GM21786 (cell line): ENCODE measurements at regions not wholly inside any gene's neighbourhood (a gene's known extent, or its start where the extent isn't known, plus 50 kb on each side); places are given as distances from the start of the nearest gene placed in this dataset.
"Not testable (repeated sequence)": the region's sequence is repeated elsewhere in the genome, so short reads cannot be mapped to it uniquely, and the experiment has no call there.

Experiments used
- ATAC-seq: cut with Tn5 transposase; IDR thresholded peaks from one replicate; pipeline ENCODE4 v1.9.1; 2021; ENCODE audit not compliant: unreplicated experiment

DNA sequence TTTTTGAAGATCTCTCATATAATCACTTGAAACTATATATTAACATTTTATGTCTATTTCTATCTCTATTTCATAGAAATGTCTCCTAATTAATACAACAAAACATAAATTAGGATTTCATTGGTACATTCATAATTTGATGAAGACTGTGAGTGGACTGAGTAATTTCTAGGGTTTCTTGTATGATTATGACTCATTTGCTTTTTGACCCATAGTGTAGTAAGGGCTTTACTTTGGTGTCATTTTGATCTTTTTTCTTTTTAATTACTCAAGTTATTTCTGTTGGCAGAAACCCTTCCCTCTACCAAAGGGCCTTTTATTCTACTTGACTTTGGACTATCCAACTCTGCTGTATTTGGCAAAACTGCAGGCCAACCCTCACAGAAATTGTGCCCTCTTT, 207.9 kb upstream of the MAGEB16 start:
- no peak for ATAC-seq

DNA sequence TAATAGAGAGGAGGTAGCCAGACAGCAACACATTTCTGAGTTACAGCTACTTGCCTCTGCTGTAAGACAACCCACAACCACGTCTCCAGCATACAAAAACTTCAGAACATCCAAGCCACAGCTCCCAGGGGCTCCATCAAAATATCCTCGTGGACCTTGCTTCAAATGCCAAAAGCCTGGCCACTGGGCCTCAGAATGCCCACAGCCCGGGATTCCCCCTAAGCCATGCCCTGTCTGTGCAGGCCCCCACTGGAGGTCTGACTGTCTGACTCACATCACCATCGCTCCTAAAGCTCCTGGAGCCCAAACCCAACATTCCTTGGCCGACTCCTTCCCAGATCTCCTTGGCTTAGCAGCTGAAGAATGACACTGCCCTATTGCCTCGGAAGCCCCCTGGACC, 186.6 kb upstream of the MAGEB16 start:
- ATAC-seq, result not testable (repeated sequence)

DNA sequence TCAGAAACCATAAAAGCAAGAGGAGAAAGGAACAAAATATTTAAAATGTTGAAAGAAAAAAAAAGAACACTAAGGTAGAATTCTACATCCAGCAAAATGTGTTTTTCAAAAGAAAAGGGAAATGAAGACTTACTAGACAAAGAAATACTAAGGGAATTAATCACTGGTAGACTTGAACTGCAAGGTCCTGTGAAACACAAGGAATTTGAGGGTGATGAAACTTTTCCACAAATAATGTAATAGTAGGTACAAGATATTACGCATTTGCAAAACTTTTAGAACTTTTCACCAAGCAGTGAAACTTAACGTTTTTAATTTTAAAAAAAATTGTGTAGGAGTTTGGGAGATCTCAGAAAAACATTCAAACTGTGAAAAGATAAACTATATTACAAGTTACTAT, 180.3 kb upstream of the MAGEB16 start:
- ATAC-seq, result no peak

GRCh38 chrX:35622040-35622439, 176.1 kb upstream of the MAGEB16 start:
- no peak for ATAC-seq

- no peak for ATAC-seq
Observed at GRCh38 chrX:35622601-35623000, 175.5 kb upstream of the MAGEB16 start.

- ATAC-seq, result no peak
Observed at GRCh38 chrX:35625714-35626113, 172.4 kb upstream of the MAGEB16 start.

- no peak for ATAC-seq
Observed at GRCh38 chrX:35626124-35626523, 172.0 kb upstream of the MAGEB16 start.

DNA sequence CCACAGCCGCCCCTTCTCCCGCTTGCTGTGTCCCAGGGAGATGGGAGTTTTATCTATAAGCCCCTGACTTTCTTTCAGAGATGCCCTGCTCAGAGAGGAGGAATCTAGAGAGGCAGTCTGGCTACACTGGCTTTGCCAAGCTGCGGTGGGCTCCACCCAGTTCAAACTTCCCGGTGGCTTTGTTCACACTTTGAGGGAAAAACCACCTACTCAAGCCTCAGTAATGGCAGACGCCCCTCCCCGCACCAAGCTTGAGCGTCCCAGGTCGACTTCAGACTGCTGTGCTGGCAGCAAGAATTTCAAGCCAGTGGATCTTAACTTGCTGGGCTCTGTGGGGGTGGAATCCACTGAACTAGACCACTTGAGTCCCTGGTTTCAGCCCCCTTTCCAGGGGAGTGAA, 162.2 kb upstream of the MAGEB16 start:
- ATAC-seq, result not testable (repeated sequence)

- ATAC-seq, result no peak
Observed at GRCh38 chrX:35664833-35665232, 133.3 kb upstream of the MAGEB16 start.

GRCh38 chrX:35665311-35665710, 132.8 kb upstream of the MAGEB16 start:
- ATAC-seq, result no peak

DNA sequence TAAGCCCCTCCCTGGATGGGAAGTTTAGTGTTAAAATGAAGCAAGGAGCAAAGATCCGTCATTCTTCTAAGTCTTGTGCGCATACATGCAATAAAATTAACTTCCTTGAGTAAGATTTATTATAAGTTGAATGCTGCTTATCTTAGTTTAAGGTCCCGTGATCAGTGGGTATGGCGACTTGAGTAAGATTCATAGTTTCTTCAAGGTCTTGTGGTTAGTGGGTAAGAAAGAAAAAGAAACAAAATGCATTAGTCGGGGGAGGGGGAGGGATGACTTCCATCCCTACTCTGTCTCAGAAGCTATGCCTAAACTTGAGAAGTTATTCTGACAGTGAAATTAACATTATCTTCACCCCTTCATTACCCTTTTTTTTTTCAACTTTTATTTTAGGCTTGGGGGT, 127.3 kb upstream of the MAGEB16 start:
- ATAC-seq, result no peak

DNA sequence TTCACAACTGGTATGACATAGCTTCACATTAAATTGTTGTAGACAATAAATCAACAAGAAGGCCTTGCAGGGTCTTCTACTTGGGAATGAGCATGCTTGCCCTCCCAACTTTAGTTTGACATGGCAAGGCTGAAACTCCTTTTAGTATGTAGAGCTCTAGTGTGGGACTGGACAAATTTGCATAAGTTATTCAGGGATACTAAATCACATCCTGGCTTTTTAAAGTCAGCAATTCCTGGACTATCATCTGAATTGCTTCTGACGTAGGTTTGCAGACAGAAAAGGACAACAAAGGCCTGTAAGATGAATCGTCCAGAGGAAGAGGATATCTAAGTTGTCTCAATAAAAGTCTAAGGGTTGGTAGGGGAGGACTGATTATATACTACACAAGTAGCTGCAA, 123.0 kb upstream of the MAGEB16 start:
- no peak for ATAC-seq

DNA sequence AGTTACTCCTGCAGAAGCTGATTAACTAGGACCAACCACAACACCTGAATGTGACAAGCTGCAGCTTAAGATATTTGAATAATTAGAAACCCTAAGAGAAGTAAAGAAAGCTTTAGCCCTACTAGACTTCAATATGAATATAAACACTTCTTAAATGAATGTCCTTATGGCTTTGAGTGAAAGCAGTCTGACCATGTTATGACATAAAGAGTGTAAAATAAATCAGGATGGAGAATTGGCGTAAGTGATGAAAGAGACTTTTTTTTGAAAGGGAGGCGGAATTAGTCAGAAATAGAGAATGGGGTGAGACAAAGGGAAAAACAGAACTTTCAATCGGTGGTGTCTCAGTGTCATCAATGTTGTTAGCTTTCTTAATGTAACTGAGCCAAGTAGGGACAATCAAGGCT, 117.2 kb upstream of the MAGEB16 start:
- ATAC-seq, result no peak

GRCh38 chrX:35682476-35682875, 115.7 kb upstream of the MAGEB16 start:
- ATAC-seq, result no peak

- no peak for ATAC-seq
Observed at GRCh38 chrX:35696760-35697234, 101.3 kb upstream of the MAGEB16 start.

DNA sequence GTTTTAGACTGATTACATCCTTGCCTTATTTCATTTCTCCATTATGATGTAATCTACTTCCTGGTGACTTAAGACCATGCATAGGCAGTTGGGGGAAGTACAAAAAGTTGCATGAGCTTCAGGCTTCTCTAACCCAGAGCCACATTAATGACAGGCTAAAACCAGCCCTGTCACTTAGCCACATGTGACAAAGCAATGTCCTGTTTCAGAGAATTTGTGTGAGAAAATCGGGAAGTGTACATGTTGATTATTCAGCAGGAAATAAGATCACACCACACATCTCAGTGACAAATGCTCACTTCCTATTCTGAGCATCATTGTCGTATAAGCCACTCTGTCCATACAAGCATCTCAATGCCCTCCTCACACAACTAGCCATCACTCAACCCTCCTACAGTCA, 98.5 kb upstream of the MAGEB16 start:
- ATAC-seq, result no peak

- ATAC-seq, result no peak
Observed at GRCh38 chrX:35700121-35700520, 98.0 kb upstream of the MAGEB16 start.

- no peak for ATAC-seq
Observed at GRCh38 chrX:35711281-35711680, 86.9 kb upstream of the MAGEB16 start.

- no peak for ATAC-seq
Observed at GRCh38 chrX:35722128-35722527, 76.0 kb upstream of the MAGEB16 start.

DNA sequence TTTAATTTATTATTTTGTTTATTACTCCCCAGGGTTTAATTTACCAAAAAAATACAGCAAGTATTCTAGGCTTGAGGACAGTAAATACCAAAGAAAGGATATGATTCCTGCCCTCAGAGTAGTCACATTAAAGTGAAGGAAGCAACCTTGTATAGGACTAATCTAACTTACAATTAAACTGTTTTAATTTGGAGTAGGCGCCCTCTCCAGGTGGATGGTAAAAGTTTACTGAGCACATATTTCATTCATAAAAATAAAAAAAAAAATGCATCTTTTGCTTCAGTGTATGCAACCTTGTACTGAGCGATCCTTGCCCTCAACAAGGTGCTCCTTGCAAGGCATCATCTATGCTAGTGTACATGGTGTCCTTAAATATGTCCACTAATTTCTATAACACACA, 72.0 kb upstream of the MAGEB16 start:
- no peak for ATAC-seq

- ATAC-seq, result no peak
Observed at GRCh38 chrX:35728481-35728880, 69.7 kb upstream of the MAGEB16 start.

DNA sequence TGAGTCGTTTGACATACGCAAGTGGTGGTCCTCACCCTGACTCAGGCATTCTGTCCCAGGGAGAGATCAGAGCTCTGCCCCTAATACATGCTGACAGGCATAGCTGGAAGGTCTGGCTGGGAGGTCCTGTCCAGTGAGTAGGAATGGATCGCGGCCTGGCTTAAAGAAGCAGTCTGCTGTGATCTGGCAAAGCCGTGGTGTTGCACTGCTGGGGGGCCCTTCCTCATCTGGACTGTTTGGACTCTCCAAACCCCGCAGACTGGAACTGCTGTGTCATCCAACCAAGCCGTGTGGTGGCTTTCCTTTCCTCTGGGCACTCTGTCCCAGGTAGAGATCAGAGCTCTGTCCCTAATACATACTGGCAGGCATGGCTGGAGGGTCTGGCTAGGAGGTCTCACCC, 64.3 kb upstream of the MAGEB16 start:
- no peak for ATAC-seq

DNA sequence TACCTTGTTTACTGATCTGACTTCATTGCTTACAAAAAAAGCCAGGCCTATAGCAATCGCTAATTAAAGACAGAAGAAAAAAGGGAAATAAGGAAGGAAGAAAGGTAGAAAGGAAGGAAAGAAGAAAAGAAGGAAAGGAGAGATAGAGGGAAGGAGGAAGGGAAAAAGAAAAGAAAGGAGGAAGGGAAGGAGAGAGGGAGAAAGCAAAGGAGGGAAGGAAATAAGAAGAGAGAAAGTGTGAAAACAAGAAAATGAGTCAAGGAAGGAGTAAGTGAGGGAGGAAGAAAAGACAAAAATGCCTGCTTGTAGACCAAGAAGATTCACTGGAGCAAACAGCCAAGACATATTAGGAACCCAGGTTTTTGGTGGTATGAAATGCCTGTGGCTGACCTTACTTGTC, 57.0 kb upstream of the MAGEB16 start:
- no peak for ATAC-seq

DNA sequence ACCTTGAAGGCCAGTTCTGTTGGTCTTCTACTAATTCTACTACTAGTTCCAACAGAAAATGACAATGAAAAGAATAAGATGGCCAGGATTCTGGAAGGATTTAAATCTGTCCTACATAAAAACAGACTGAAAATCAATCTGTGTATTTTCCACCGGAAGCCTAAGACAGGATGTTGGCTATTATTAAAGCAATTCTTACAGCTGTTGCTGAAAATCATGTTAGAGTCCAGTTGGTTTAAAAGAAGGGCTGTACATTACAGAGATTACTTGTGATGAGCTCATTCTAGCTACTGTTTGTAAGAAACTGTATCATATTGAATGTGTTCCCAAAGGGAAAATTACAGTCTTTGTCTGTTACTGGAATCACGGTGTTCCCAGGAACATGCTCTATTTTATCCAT, 54.8 kb upstream of the MAGEB16 start:
- ATAC-seq, result no peak
